Raji (cell line): ENCODE measurements at regions not wholly inside any gene's neighbourhood (a gene's known extent, or its start where the extent isn't known, plus 50 kb on each side); places are given as distances from the start of the nearest gene placed in this dataset.

Source experiments
- POLR2A ChIP-seq: IDR thresholded peaks from 2 replicates; pipeline ENCODE4 v1.6.1; 2011; ENCODE audit warnings: low read depth, low read length, control low read depth; ENCODE audit not compliant: insufficient read depth

DNA sequence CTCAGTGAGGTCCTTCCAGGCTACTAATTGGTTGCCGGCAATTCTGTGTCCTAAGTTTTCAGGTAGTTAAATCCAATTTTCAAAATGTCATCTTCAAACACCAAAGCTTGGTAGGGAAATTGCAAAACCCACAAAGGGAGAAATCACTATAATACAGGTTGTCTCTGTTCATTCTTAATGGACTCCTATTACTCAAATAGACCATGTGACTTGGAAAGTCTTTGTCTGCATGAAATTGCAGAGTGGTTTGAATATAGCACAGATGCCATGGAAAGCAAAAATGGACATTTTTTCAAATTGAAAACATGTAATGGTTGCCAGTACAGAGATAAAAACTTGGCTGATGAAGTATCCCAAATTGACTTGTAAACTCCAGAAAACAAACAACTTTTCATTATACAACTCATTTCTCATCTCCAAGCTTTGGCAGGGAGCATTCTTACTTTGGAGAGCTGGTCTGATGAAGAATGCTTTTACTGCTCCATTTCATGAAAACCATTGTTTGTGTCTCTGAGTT lies 169.5 kb upstream of the PKN2 start:
- no peak for TF ChIP-seq POLR2A

DNA sequence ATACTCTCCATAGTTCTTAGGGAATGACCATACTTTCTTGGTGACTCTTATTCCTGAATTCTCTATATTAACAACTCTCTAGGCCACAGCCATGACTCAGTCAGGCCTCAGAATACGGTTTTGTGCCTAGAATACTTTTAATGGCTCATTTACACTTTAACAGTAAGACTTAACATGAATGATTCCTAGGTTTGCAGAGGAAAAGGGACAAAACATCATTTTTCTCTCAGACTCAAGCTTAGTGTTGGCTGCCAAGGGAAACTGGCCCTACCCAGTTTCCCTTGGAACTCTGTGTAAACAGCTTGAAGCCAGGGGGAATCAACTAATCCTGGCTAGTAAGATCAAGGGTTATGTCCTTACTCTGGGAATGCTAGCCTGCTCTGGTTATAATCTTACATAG lies 164.9 kb upstream of the PKN2 start:
- no peak for TF ChIP-seq POLR2A

DNA sequence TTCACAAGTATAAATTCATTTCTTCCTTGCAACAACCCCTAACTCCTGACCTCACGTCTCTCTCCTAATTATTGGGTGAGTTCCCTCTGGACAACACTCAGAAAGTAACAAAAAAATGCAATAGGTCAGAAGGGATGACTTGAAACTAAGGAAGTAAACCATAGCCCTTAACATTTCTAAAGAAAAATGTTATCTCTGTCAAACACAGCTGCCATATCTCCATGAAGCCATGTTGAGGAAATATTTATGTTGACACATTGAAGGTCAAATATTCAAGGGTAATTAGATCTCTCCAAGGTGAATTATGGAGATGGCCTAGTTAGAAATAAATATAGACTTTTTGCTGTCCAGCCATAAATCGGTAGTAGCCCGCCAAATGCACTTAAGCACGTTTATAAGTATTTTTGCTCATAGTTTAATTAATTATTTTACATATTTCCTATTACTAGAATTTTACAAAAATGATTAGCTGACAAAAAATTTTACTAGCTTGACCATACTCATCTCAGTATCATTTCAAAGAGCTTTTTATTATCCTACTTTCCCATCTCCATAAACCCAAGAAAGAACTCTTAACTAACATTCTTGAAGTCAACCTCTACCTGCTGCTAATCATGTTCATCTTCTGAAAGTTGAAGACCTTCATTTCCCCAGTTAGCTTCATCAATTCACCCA lies 160.1 kb upstream of the PKN2 start:
- TF ChIP-seq POLR2A = no peak

DNA sequence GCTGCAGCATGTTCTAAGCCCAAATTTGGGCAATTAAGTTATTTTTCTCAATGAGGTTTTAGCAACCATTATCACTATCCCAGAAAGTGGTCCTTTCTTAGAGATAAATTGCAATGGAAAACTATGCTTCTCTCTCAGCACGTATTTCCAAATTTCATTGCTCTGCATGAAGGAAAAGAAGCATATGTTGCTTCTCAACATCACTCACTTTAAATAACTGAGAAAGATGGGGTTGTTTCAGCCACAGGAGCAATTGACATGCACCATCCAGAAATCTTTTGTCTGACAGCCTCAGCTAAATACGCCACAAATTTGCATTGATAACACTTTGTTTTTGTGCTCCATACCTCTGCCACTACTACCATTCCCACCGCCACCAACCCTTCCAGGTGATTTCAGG lies 157.6 kb upstream of the PKN2 start:
- no peak for TF ChIP-seq POLR2A

DNA sequence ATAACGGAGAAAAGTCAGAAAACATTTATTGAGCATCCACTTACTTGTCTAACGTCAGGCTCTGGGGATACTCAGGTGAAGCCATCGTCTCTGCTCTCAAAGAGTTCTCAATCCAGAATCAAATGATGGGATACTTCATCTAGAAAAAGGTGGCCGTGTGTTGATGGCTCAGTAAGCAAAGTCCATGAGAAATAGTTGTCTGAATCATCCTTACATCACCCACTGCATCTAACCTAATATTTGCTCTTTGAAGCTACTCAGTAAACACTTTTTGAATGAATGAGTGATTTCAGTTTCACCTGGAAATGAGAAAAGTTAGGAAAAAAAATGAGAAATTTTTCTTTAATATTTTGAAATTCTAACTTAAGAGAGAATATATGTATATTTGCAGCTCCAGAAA lies 155.3 kb upstream of the PKN2 start:
- TF ChIP-seq POLR2A = no peak

DNA sequence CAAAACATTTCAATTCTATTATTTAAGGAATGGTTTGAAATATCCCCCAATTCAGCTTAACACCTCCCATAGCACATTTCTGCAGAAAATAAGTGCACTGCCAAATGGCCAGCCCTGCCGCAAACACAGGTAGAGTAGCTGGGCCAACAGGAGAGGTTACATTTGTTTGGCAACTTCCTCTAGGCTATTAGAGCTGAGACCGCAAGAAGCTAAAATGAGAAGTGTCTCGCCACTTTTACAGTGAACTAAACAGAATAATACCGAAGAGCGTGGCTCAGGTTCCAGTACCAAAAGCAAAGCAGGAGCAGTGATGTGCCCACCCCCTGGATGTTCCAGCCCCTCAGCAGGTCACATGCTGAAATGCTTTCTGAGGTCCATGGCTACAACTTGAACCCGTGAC lies 154.5 kb upstream of the PKN2 start:
- TF ChIP-seq POLR2A = no peak

DNA sequence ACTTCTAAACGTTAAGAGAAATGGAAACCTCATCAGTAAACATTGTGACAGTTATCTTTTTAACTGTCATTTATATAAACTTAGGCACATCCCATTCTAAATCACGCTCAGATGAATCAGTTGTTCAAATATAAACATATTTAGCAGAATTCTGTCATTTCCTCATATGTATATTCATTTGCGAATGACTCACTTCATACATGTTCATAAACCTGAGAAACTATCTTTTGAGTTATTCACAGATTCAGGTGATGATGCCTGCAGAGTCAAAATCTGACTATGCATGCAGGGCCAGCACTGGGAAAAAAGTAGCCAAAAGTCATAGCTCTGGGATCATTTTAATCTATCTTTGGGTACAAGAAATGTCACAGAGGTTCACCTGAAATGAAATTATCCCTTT lies 153.8 kb upstream of the PKN2 start:
- no peak for TF ChIP-seq POLR2A

DNA sequence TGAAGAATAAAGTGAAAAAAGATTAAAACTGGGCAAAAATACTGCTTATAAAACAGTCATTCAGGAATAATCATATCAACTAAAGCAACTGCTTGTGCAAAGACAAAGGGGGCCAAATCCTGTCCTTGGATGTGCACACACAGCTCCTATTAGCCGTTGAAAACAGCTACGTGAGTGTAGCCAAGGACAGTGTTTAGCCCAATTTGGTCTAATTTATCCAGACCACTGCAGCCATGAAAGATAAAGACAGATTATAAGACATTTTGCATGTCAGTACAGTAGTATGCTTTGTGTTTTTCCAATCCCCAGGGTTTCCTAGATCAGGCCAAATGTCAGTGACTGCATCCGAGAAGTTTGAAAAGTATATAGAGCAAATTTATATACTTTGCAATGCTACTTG lies 146.3 kb upstream of the PKN2 start:
- TF ChIP-seq POLR2A = no peak

DNA sequence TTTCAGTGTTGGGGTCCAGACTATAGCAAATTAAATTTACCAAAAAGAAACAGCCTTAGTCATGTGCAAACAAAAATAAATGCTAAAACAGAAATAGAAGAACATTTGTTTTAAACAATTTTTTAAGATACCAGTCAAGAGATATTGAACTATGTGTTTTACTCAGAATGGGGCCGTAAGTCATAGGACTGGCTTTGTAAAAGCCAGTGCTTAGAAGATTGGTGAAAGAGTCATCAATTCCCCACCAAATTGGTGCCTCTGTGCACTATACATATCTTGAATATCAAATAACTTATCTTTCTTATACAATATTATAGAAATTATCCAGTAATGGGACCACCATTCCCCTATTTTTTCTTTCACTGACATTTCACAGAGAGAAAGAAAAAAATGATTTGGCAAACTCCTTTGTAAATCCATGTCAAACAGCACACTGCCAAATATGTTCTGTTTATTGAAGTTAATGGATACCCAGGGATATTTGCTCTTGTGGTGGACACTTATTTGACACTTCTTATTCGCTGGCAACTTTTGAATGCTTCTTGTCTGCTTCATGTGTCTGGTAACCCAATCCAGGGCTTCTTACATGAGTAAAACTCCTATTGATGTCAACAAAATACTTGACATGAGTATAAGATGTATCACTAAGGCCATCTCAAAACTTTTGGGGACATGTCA lies 145.7 kb upstream of the PKN2 start:
- no peak for TF ChIP-seq POLR2A

DNA sequence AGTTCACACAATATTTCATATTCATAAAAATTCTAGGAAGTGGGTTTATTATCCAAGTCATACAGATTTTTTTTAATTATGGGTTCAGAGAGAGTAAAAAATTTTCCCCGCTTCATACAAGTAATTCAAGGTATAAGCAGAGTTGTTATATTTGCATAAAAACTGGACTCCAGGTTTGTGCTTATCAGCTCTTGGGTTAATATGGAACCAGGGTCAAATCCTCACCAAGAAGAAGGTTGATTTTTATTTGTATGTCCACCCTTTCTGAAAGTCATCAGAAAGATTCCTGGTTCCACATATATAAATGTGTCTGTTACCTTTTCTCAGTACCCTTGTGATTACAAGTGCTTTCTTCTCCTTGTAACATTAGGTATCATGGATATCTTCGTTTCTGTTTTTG lies 143.8 kb upstream of the PKN2 start:
- TF ChIP-seq POLR2A = no peak

DNA sequence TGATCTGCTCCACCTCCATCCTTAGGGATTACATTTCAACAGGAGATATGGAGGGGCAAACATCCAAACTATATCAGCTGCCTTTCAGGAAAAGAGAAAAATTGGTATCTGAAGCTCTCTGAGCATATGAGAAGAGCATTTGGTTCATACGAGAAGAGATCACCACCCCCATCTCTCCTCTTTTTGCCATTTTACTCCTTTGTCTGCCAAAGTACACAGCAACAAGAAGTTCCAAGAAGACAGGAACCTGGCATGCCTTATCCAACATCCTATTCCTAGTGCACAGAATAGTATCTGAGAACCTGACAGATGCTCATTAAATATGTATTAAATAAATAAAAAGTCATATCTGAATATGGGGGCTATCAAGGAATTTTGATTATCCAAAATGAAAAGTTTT lies 142.5 kb upstream of the PKN2 start:
- TF ChIP-seq POLR2A = no peak

DNA sequence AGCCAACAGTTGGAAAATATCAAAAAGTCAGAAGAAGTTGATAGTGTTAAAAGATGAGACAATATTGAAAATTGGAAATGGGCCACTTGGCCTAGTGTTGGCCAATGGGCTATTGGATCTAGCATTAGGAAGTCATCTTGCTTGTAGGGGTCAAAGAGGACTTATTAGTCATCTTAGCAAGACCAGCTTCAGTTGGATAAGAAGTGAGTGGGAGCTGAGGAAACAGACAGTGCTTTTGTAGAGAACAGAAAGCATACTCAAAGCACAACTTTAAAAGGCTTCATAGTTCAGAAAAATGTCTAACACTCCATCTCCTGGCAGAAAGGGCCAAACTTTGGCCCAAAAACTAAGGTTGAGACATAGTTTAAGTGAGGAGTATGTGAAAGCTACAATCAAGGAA lies 139.9 kb upstream of the PKN2 start:
- no peak for TF ChIP-seq POLR2A

DNA sequence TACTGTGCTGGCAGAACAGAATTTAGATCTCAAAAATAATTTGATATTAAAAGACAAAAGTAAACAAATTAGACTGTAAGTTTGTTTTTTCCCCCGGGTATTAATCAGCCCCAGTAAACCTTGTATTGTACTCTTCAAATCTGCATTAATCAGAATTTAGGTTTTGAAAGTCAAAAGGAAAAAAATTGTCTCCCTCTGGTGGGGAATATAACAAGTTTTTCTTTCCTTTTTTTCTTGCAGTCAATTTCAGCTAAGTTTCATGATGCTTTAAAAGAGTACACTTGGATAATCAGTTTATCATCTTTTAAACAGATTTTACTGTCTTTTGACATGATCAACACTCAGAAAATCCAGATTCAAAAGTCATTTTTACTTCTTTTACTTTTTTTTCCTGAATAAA lies 134.5 kb upstream of the PKN2 start:
- no peak for TF ChIP-seq POLR2A

DNA sequence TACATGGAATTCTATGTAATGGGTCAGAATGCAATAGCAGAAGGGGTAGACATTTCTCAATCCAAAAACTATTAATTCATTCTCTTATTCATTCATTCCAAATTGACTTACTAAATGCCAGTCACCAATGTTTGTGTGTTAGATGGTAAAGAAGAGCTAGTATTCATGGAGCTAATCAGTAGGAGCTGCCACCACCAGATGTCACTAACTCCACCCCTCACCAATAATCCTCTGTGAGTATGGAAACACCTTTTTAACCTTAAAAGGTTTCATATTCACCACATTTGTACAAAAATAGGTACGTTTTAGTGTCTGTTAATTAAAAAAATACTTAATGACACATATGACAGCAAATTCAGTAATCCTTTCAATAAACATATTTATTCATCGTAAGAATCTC lies 131.8 kb upstream of the PKN2 start:
- TF ChIP-seq POLR2A = no peak

DNA sequence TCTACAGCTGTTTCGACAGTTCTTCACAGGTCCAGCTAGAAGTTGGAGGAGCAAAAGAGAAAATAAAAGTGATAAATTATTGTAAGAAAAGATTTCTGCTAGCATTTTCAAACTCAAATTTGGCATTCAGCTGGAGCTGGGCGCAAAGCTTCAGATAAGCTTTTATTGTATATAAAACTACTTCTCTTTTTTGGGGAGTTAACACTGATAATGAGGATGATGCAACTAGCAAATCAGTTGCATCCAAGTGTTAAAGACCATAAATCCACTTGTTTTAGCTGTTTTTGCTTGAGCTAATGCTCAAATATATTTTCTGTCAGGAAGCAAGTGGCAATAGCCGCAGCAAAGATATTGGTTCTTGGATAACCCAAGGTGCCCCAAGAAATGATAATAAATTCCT lies 127.1 kb upstream of the PKN2 start:
- TF ChIP-seq POLR2A = no peak

DNA sequence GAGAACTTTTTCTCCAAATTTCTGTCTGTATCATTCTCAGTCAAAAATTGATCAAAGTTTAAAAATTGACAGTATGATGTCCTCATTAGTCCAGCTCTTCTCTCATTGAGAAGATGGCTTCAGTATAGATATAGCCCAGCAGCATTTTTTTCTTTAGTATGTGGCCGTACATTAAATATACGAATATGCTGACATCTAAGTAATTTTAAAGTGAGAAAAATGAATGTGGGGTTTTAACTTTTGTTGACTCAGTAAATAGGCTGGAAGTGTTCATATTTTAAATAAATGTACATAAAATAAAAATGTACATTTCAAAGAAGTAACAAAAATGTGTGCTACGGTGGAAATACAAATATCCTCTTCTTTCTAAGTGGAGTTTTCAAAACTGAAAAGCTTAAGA lies 123.5 kb upstream of the PKN2 start:
- TF ChIP-seq POLR2A = no peak

DNA sequence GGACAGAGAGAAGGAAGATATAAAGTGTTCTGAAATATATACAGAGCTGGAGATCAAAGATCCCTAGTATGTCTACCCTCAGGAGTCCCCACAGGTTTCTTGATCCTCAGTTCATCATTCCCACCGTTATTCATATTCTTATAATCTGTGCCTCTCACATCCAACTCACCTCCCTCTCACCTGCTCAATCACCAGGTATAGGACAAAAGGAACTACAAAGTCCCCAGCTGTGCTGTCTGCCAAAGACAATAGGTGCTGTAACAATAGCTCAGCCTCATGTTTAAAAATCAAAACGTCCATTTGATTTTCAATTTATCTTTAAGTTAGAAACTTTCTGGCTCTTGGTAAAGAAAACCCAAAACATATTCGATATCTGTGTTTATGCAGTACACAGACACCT lies 121.1 kb upstream of the PKN2 start:
- TF ChIP-seq POLR2A = no peak

DNA sequence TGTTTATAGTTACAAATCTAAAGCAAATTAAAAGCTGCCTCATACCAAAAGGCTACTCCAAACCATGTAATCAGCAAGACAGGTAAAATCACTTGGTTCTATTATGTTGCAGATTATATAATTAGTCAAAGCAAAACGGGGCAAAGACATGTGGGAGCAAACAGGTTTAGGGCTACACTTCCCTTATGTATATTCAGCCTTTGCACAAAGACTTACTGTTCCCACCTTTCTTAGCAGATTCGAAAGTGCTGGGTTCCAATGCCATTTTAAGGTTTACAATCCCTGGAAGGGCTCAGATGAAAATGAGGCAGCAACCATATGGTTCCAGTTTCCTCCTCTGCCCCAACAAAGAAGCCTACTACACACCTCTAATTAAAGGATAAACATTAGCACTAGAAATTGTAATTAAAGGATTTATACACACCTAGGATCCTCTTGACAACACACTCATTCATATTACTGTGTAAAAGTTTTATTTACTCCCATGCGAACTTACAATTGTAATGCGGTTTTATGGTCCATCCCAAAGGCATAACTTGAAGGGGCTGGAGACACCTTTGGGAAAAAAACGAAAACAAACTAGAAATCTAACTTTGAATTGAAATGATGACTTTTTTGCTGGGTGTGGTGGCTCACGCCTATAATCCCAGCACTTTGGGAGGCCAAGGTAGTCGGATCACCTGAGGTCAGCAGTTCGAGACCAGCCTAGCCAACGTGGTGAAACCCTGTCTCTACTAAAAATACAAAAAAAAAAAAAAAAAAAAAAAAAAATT lies 117.3 kb upstream of the PKN2 start:
- no peak for TF ChIP-seq POLR2A
